A549 (cell line): ENCODE measurements at regions not wholly inside any gene's neighbourhood (a gene's known extent, or its start where the extent isn't known, plus 50 kb on each side); places are given as distances from the start of the nearest gene placed in this dataset.

Experiments
- ATAC-seq, 2 experiments: fragments of 200-7000 bp in 1 of 2; fragments of >200 bp in 1 of 2; cut with Nextera tagmentation in 1 of 2; cut with Tn5 transposase in 1 of 2; 3 replicates each; pipeline versions ENCODE4 v1.8.0 to v1.9.1; 2018 to 2020; ENCODE audit warnings: mild to moderate bottlenecking in 1 of 2, moderate library complexity in 1 of 2
- CTCF ChIA-PET: fragments of 300-600 bp; sonication (Branson Sonifier 250); formaldehyde crosslinking; extraction: SDS; loops from one replicate; lab custom pipeline; 2021; ENCODE audit warnings: antibody characterized with exemption, inconsistent platforms; lab: Yijun Ruan, JAX
- POLR2A ChIA-PET: fragments of 350-600 bp; formaldehyde crosslinking; extraction: SDS; loops from one replicate; lab custom pipeline; 2021; ENCODE audit warnings: antibody characterized with exemption, inconsistent platforms; lab: Yijun Ruan, JAX
- DNase-seq, 2 experiments: peaks; one replicate each; pipeline versions ENCODE4 v3.0.0 to v3.0.0-alpha.2; 2011 to 2016; ENCODE audit warnings: low read depth in 1 of 2, low spot score in 1 of 2
- FAIRE-seq: peaks from 2 replicates; lab custom pipeline; 2011; peaks lifted over from hg19 to GRCh38; lab: Jason Lieb, UNC
- H3K27ac ChIP-seq, 2 experiments: fragments of >200 bp; sonication (Bioruptor Twin); formaldehyde crosslinking; 3 replicates each; pipeline ENCODE4 v1.5.1; 2016 to 2017
- H3K4me1 ChIP-seq: fragments of >200 bp; sonication (Bioruptor Twin); formaldehyde crosslinking; 3 replicates; pipeline ENCODE4 v1.6.1; 2016
- H3K4me2 ChIP-seq: fragments of >200 bp; sonication (Bioruptor Twin); formaldehyde crosslinking; 3 replicates; pipeline ENCODE4 v1.6.1; 2016
- H3K4me3 ChIP-seq: fragments of >200 bp; sonication (Bioruptor Twin); formaldehyde crosslinking; 3 replicates; pipeline ENCODE4 v1.5.1; 2016
- H3K9me3 ChIP-seq: fragments of >200 bp; sonication (Bioruptor Twin); formaldehyde crosslinking; 3 replicates; pipeline ENCODE4 v1.6.1; 2016
- ATOH8 ChIP-seq: fragments of 250-450 bp; sonication (Bioruptor Pico); IDR thresholded peaks from 2 replicates; pipeline ENCODE4 v1.5.0; 2020; ENCODE audit warnings: low read depth, mild to moderate bottlenecking, moderate library complexity
- BHLHE40 ChIP-seq: IDR thresholded peaks from 2 replicates; pipeline ENCODE4 v1.6.1; 2012; ENCODE audit warnings: low read depth, low read length, inconsistent platforms
- CBX2 ChIP-seq: fragments of 200-600 bp; sonication (generic); IDR thresholded peaks from 2 replicates; pipeline ENCODE4 v1.6.1; 2016; ENCODE audit warnings: low read depth, mild to moderate bottlenecking, borderline replicate concordance
- CHD4 ChIP-seq: fragments of 200-600 bp; sonication (generic); IDR thresholded peaks from 2 replicates; pipeline ENCODE4 v1.6.1; 2016; ENCODE audit warnings: antibody characterized with exemption, mild to moderate bottlenecking, borderline replicate concordance
- EHF ChIP-seq: fragments of 250-450 bp; sonication (Bioruptor Pico); IDR thresholded peaks from 2 replicates; pipeline ENCODE4 v1.5.0; 2020; ENCODE audit warnings: mild to moderate bottlenecking
- EHMT2 ChIP-seq: fragments of 200-600 bp; sonication (generic); IDR thresholded peaks from 2 replicates; pipeline ENCODE4 v1.6.1; 2016; ENCODE audit warnings: antibody characterized with exemption, low read depth, mild to moderate bottlenecking, moderate library complexity
- ELK1 ChIP-seq: fragments of 150-350 bp; IDR thresholded peaks from 2 replicates; pipeline ENCODE4 v1.6.1; 2014; ENCODE audit warnings: low read depth, mild to moderate bottlenecking, low read length
- EP300 ChIP-seq, 2 experiments: fragments of >200 bp; sonication (Bioruptor Twin); formaldehyde crosslinking; IDR thresholded peaks; 2 replicates in 1 of 2; 3 replicates in 1 of 2; pipeline ENCODE4 v1.6.1; 2016 to 2017
- FOSB ChIP-seq: fragments of 250-450 bp; sonication (Bioruptor Pico); IDR thresholded peaks from 2 replicates; pipeline ENCODE4 v1.5.0; 2020; ENCODE audit warnings: mild to moderate bottlenecking, moderate library complexity
- FOSL2 ChIP-seq, 2 experiments: fragments of 450-650 bp in 1 of 2; fragments of >200 bp in 1 of 2; sonication (Bioruptor Twin) in 1 of 2; formaldehyde crosslinking; IDR thresholded peaks; 2 replicates each; pipeline versions ENCODE4 v1.5.0 to v1.6.1; 2016 to 2020; ENCODE audit warnings: mild to moderate bottlenecking in 1 of 2, moderate library complexity in 1 of 2
- FOXS1 ChIP-seq: fragments of 250-450 bp; sonication (Bioruptor Pico); IDR thresholded peaks from 2 replicates; pipeline ENCODE4 v1.5.0; 2020; ENCODE audit warnings: mild to moderate bottlenecking, moderate library complexity
- HES2 ChIP-seq: fragments of >200 bp; sonication (Bioruptor Twin); formaldehyde crosslinking; IDR thresholded peaks from 2 replicates; pipeline ENCODE4 v1.6.1; 2016
- HOXB5 ChIP-seq: fragments of 250-450 bp; sonication (Bioruptor Pico); IDR thresholded peaks from 2 replicates; pipeline ENCODE4 v1.5.0; 2020; ENCODE audit warnings: mild to moderate bottlenecking, moderate library complexity
- JUN ChIP-seq, 2 experiments: fragments of >200 bp; sonication (Bioruptor Twin); formaldehyde crosslinking; IDR thresholded peaks; 2 replicates in 1 of 2; 3 replicates in 1 of 2; pipeline ENCODE4 v1.6.1; 2016 to 2017
- KDM1A ChIP-seq: fragments of 200-600 bp; sonication (generic); IDR thresholded peaks from 2 replicates; pipeline ENCODE4 v1.6.1; 2016; ENCODE audit warnings: low read depth, mild to moderate bottlenecking
- MAZ ChIP-seq: fragments of 150-350 bp; IDR thresholded peaks from 2 replicates; pipeline ENCODE4 v1.6.1; 2014; ENCODE audit warnings: antibody characterized with exemption, low read depth, low read length, borderline replicate concordance
- MYC ChIP-seq: IDR thresholded peaks from 2 replicates; pipeline ENCODE4 v1.6.1; 2012; ENCODE audit warnings: mild to moderate bottlenecking, inconsistent platforms, low read length, improper control_type of control experiment, borderline replicate concordance
- NFE2L2 ChIP-seq: fragments of 150-350 bp; conservative IDR thresholded peaks from 2 replicates; pipeline ENCODE4 v1.6.1; 2014; ENCODE audit warnings: low read length
- NR3C1 ChIP-seq: fragments of >200 bp; sonication (Bioruptor Twin); formaldehyde crosslinking; IDR thresholded peaks from 3 replicates; pipeline ENCODE4 v1.6.1; 2017
- RAD21 ChIP-seq, 2 experiments: fragments of >200 bp in 1 of 2; sonication (Bioruptor Twin) in 1 of 2; formaldehyde crosslinking in 1 of 2; IDR thresholded peaks in 1 of 2; conservative IDR thresholded peaks in 1 of 2; 2 replicates in 1 of 2; 3 replicates in 1 of 2; pipeline ENCODE4 v1.6.1; 2012 to 2018; ENCODE audit warnings: inconsistent platforms in 1 of 2
- RARB ChIP-seq: fragments of 250-450 bp; sonication (Bioruptor Pico); IDR thresholded peaks from 2 replicates; pipeline ENCODE4 v1.8.0; 2021; ENCODE audit warnings: mild to moderate bottlenecking, moderate library complexity
- RCOR1 ChIP-seq: fragments of 150-350 bp; IDR thresholded peaks from 2 replicates; pipeline ENCODE4 v1.6.1; 2014; ENCODE audit warnings: antibody characterized with exemption, low read length, low read depth
- RFX5 ChIP-seq: fragments of 450-650 bp; IDR thresholded peaks from 2 replicates; pipeline ENCODE4 v1.7.1; 2014; ENCODE audit warnings: antibody characterized with exemption, mild to moderate bottlenecking, moderate library complexity
- RNF2 ChIP-seq: fragments of 200-600 bp; sonication (generic); IDR thresholded peaks from 2 replicates; pipeline ENCODE4 v1.6.1; 2016; ENCODE audit warnings: low read depth, mild to moderate bottlenecking, antibody characterized with exemption, moderate library complexity, borderline replicate concordance
- SMC3 ChIP-seq: fragments of >200 bp; sonication (Bioruptor Twin); formaldehyde crosslinking; IDR thresholded peaks from 3 replicates; pipeline ENCODE4 v1.6.1; 2018; ENCODE audit warnings: inconsistent platforms
- SREBF2 ChIP-seq: fragments of 450-650 bp; IDR thresholded peaks from 2 replicates; pipeline ENCODE4 v1.6.1; 2014; ENCODE audit warnings: mild to moderate bottlenecking, moderate library complexity
- TFCP2L1 ChIP-seq: fragments of 250-450 bp; sonication (Bioruptor Pico); IDR thresholded peaks from 2 replicates; pipeline ENCODE4 v1.5.0; 2021; ENCODE audit warnings: mild to moderate bottlenecking
- ZC3H11A ChIP-seq: fragments of 450-650 bp; IDR thresholded peaks from 2 replicates; pipeline ENCODE4 v1.6.1; 2014; ENCODE audit warnings: antibody characterized with exemption, mild to moderate bottlenecking
- ZFP36 ChIP-seq: fragments of 450-650 bp; IDR thresholded peaks from 2 replicates; pipeline ENCODE4 v1.6.1; 2014; ENCODE audit warnings: borderline replicate concordance; ENCODE audit not compliant: partially characterized antibody
- WGBS: methylation state at CpG from one replicate; pipeline ENCODE4 v1.1.6; 2017; ENCODE audit errors: missing lambda C conversion rate; 5-methylcytosine and 5-hydroxymethylcytosine counted together
- TF ChIP-seq, protein P1 (sequence below): fragments of >200 bp; sonication (Bioruptor Twin); formaldehyde crosslinking; IDR thresholded peaks from 3 replicates; pipeline ENCODE4 v1.6.1; 2016
- TF ChIP-seq, protein P2 (sequence below): IDR thresholded peaks from 2 replicates; pipeline ENCODE4 v1.6.1; 2012; ENCODE audit warnings: low read depth, borderline replicate concordance

DNA sequence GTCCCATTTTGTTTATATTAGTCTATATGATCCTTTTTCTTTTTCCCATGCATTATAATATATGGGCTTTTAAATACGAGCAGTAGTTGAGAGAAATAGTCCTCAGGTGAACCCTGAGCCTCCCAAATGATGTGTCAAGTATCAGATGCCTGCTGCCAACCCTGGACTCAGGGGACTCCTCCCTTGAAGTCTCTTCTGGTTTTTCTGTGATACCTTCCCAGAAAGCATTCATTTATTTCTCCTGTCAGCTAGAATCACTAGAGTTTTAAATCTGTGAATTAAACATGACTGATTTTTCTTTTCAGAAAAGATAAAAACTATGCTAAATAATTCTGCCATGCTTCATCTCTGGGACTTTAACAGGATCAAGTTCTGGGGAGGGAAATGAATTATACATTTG is 184.6 kb downstream of the LIG4 start:
- ChIA-PET CTCF (no interaction called here), POLR2A (no interaction called here)
- H3K9me3 ChIP-seq, result no peaks in the 10 kb centered on the region
- H3K4me1 ChIP-seq, result no peaks in the 10 kb centered on the region
- ATAC-seq, result no peak
- H3K27ac ChIP-seq, result no peak overlapping the region
- FAIRE-seq, result no peak
- no peak overlapping the region for H3K4me2 ChIP-seq
- H3K4me3 ChIP-seq, result no peak overlapping the region
- TF ChIP-seq CHD4, result no peak
- TF ChIP-seq MYC, result no peak
- no peak for TF ChIP-seq FOSL2 (IDR thresholded peaks at IDR 0.05)
- no peak for TF ChIP-seq FOSL2 (CRISPR knock-in tag; IDR thresholded peaks at IDR 0.05)
- no peak for TF ChIP-seq EHF (CRISPR knock-in tag)
- TF ChIP-seq RCOR1, result no peak
- no peak for TF ChIP-seq NR3C1
- no peak for TF ChIP-seq KDM1A
- no peak for TF ChIP-seq SMC3
- TF ChIP-seq NFE2L2, result no peak
- TF ChIP-seq ELK1, result no peak
- no peak for TF ChIP-seq FOSB (CRISPR knock-in tag)
- TF ChIP-seq, protein P1, sequence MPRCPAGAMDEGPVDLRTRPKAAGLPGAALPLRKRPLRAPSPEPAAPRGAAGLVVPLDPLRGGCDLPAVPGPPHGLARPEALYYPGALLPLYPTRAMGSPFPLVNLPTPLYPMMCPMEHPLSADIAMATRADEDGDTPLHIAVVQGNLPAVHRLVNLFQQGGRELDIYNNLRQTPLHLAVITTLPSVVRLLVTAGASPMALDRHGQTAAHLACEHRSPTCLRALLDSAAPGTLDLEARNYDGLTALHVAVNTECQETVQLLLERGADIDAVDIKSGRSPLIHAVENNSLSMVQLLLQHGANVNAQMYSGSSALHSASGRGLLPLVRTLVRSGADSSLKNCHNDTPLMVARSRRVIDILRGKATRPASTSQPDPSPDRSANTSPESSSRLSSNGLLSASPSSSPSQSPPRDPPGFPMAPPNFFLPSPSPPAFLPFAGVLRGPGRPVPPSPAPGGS, result no peak
- no peak for TF ChIP-seq FOXS1 (CRISPR knock-in tag)
- TF ChIP-seq RARB (CRISPR knock-in tag), result no peak
- TF ChIP-seq, protein P2, sequence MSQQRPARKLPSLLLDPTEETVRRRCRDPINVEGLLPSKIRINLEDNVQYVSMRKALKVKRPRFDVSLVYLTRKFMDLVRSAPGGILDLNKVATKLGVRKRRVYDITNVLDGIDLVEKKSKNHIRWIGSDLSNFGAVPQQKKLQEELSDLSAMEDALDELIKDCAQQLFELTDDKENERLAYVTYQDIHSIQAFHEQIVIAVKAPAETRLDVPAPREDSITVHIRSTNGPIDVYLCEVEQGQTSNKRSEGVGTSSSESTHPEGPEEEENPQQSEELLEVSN, result no peak
- TF ChIP-seq JUN (IDR thresholded peaks at IDR 0.05), result no peak
- no peak for TF ChIP-seq MAZ
- 0% methylated on average over 1 of the region's 1 CpG for WGBS
- no peak for DNase-seq

GRCh38 chr13:108026680-108027410 is 188.5 kb downstream of the LIG4 start:
- Histone ChIP-seq H3K4me1 (no peaks in the 10 kb centered on the region), H3K27ac (no peak overlapping the region), H3K4me3 (no peak overlapping the region), H3K4me2 (no peak overlapping the region), H3K9me3 (no peaks in the 10 kb centered on the region)
- 1% methylated on average over 3 of the region's 3 CpGs for WGBS
- no peak for ATAC-seq
- TF ChIP-seq ZC3H11A (no peak), ZFP36 (no peak), RNF2 (no peak)
- POLR2A ChIA-PET, result no interaction called here
- no peak for FAIRE-seq
- DNase-seq, result no peak
- CTCF ChIA-PET, result no interaction called here

DNA sequence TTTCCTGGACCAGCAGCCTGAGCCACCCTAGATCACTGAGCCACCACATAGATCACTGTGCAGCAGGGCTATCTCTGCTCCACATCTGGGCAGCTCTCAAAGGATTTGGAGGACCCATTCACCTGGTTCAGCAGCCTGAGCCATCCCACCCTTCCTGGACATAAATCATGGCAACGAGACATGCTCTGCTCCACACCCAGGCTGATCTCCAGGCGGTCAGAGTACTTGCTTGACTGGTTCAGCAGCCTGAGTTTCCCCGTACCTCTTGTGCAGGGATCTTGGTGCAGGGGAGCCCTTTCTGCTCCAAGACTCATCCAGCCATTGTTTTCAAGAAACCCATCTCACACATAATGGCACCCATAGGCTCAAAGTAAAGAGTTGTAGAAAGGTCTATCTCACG is 195.3 kb downstream of the LIG4 start:
- Histone ChIP-seq H3K4me1 (no peaks in the 10 kb centered on the region), H3K4me3 (no peak overlapping the region), H3K9me3 (no peaks in the 10 kb centered on the region), H3K4me2 (no peak overlapping the region), H3K27ac (no peak overlapping the region)
- 3% methylated on average over 3 of the region's 4 CpGs for WGBS
- ATAC-seq (no peak), DNase-seq (no peak), FAIRE-seq (no peak)
- CTCF ChIA-PET, result no interaction called here
- POLR2A ChIA-PET, result no interaction called here
- no peak for TF ChIP-seq TFCP2L1 (CRISPR knock-in tag)
- TF ChIP-seq EHF (CRISPR knock-in tag), result no peak
- TF ChIP-seq ATOH8, result no peak
- no peak for TF ChIP-seq NFE2L2
- no peak for TF ChIP-seq SMC3
- no peak for TF ChIP-seq RAD21 (conservative IDR thresholded peaks at IDR 0.05 in 1 of 2, IDR thresholded peaks at IDR 0.05 in 1 of 2)
- TF ChIP-seq EP300 (IDR thresholded peaks at IDR 0.05), result no peak
- TF ChIP-seq FOSB (CRISPR knock-in tag), result no peak
- no peak for TF ChIP-seq SREBF2
- TF ChIP-seq RCOR1, result no peak
- no peak for TF ChIP-seq CBX2
- no peak for TF ChIP-seq BHLHE40
- no peak for TF ChIP-seq RFX5
- no peak for TF ChIP-seq HES2
- TF ChIP-seq EHMT2, result no peak
- no peak for TF ChIP-seq HOXB5
